H1 (cell line): ENCODE measurements at regions not wholly inside any gene's neighbourhood (a gene's known extent, or its start where the extent isn't known, plus 50 kb on each side); places are given as distances from the start of the nearest gene placed in this dataset.

Source experiments
- CTCF ChIA-PET: fragments of 300-600 bp; sonication (Branson Sonifier 250); formaldehyde crosslinking; loops from one replicate; lab custom pipeline; 2021; ENCODE audit not compliant: partially characterized antibody; lab: Charles Lee
- POLR2A ChIA-PET: fragments of 300-600 bp; sonication (Branson Sonifier 250); formaldehyde crosslinking; loops from one replicate; lab custom pipeline; 2021; ENCODE audit warnings: inconsistent platforms; ENCODE audit not compliant: partially characterized antibody; lab: Charles Lee
- DNase-seq, 2 experiments: peaks; one replicate each; pipeline versions ENCODE4 v3.0.0 to v3.0.0-alpha.2; 2010 to 2022; ENCODE audit warnings: low spot score in 2 of 2, low read depth in 1 of 2, mixed read lengths in 1 of 2
- FAIRE-seq: peaks from 2 replicates; lab custom pipeline; 2011; peaks lifted over from hg19 to GRCh38; lab: Jason Lieb, UNC
- H2AFZ ChIP-seq: 2 replicates; pipeline ENCODE4 v1.8.1; 2012; ENCODE audit warnings: low read length, inconsistent platforms
- H2AK5ac ChIP-seq: 2 replicates; pipeline ENCODE4 v1.6.1; 2013; ENCODE audit warnings: low read depth, low read length
- H2BK120ac ChIP-seq: replicated peaks from 2 replicates; pipeline ENCODE3; 2013; ENCODE audit warnings: low read depth, low read length, inconsistent platforms
- H2BK12ac ChIP-seq: 2 replicates; pipeline ENCODE4 v1.6.1; 2013; ENCODE audit warnings: low read depth, low read length
- H2BK15ac ChIP-seq: 2 replicates; pipeline ENCODE4 v1.6.1; 2013; ENCODE audit warnings: low read length
- H2BK20ac ChIP-seq: 2 replicates; pipeline ENCODE4 v1.6.1; 2013; ENCODE audit warnings: low read length
- H2BK5ac ChIP-seq: 2 replicates; pipeline ENCODE4 v1.6.1; 2013; ENCODE audit warnings: low read depth, low read length
- H3K14ac ChIP-seq: 2 replicates; pipeline ENCODE4 v1.6.1; 2013; ENCODE audit warnings: inconsistent platforms; ENCODE audit not compliant: insufficient read length
- H3K18ac ChIP-seq: 2 replicates; pipeline ENCODE4 v1.6.1; 2013; ENCODE audit warnings: low read length; ENCODE audit errors: extremely low read depth
- H3K23ac ChIP-seq: 2 replicates; pipeline ENCODE4 v1.6.1; 2013; ENCODE audit warnings: inconsistent platforms; ENCODE audit not compliant: insufficient read length
- H3K23me2 ChIP-seq: 2 replicates; pipeline ENCODE4 v1.6.1; 2013; ENCODE audit warnings: low read depth, low read length
- H3K27ac ChIP-seq: 2 replicates; pipeline ENCODE4 v1.6.1; 2011; ENCODE audit warnings: low read depth, low read length, inconsistent platforms
- H3K27me3 ChIP-seq, 4 experiments: replicated peaks in 1 of 4; 1 replicate in 1 of 4; 2 replicates in 3 of 4; pipeline versions ENCODE4 v1.6.1 to v1.8.1; 2011 to 2013; ENCODE audit warnings: low read length in 3 of 4, mild to moderate bottlenecking in 3 of 4, inconsistent platforms in 2 of 4, mixed read lengths in 2 of 4, moderate library complexity in 1 of 4; ENCODE audit not compliant: control insufficient read depth in 3 of 4, insufficient read depth in 3 of 4; ENCODE audit errors: extremely low read depth in 1 of 4
- H3K36me3 ChIP-seq, 4 experiments: 2 replicates each; pipeline versions ENCODE4 v1.6.1 to v1.8.1; 2011 to 2013; ENCODE audit warnings: mild to moderate bottlenecking in 4 of 4, low read length in 3 of 4, moderate library complexity in 2 of 4, control low read depth in 1 of 4, inconsistent platforms in 1 of 4; ENCODE audit not compliant: insufficient read depth in 4 of 4, control insufficient read depth in 2 of 4
- H3K4ac ChIP-seq: replicated peaks from 2 replicates; pipeline ENCODE3; 2013; ENCODE audit warnings: low read length, low read depth, mixed read lengths, inconsistent platforms; ENCODE audit not compliant: insufficient read length
- H3K4me1 ChIP-seq, 4 experiments: replicated peaks in 1 of 4; 1 replicate in 1 of 4; 2 replicates in 3 of 4; pipeline versions ENCODE4 v1.6.1 to v1.8.1; 2011 to 2013; ENCODE audit warnings: low read length in 3 of 4, inconsistent platforms in 2 of 4, mixed read lengths in 1 of 4; ENCODE audit not compliant: insufficient read depth in 4 of 4, control insufficient read depth in 3 of 4
- H3K4me2 ChIP-seq, 2 experiments: 2 replicates each; pipeline versions ENCODE4 v1.6.1 to v1.8.1; 2011 to 2013; ENCODE audit warnings: low read depth in 2 of 2, low read length in 2 of 2, control low read depth in 1 of 2, inconsistent platforms in 1 of 2, mild to moderate bottlenecking in 1 of 2; ENCODE audit not compliant: insufficient read depth in 1 of 2
- H3K4me3 ChIP-seq, 4 experiments: fragments of 200-600, 300-600 bp in 1 of 4; sonication (generic), shearing (Covaris generic), sonication (Bioruptor Twin) in 1 of 4; 2 replicates each; pipeline versions ENCODE4 v1.5.1 to v1.8.1; 2011 to 2016; ENCODE audit warnings: low read length in 4 of 4, low read depth in 3 of 4, control low read depth in 2 of 4, inconsistent platforms in 2 of 4, mild to moderate bottlenecking in 2 of 4, mixed read lengths in 1 of 4, moderate library complexity in 1 of 4; ENCODE audit not compliant: insufficient read depth in 2 of 4; ENCODE audit errors: extremely low read depth in 1 of 4
- H3K56ac ChIP-seq: replicated peaks from 2 replicates; pipeline ENCODE3; 2013; ENCODE audit warnings: low read depth, mild to moderate bottlenecking, mixed read lengths, low read length, inconsistent platforms; ENCODE audit not compliant: insufficient read length
- H3K79me1 ChIP-seq: 2 replicates; pipeline ENCODE4 v1.6.1; 2013; ENCODE audit warnings: low read depth, low read length, control low read depth
- H3K79me2 ChIP-seq, 2 experiments: 2 replicates each; pipeline versions ENCODE4 v1.6.1 to v1.8.1; 2012 to 2013; ENCODE audit warnings: low read length in 2 of 2, mild to moderate bottlenecking in 2 of 2, inconsistent platforms in 1 of 2; ENCODE audit not compliant: insufficient read depth in 2 of 2, control insufficient read depth in 1 of 2
- H3K9ac ChIP-seq, 4 experiments: replicated peaks in 1 of 4; 1 replicate in 1 of 4; 2 replicates in 3 of 4; pipeline versions ENCODE4 v1.6.1 to v1.8.1; 2011 to 2013; ENCODE audit warnings: low read depth in 3 of 4, low read length in 3 of 4, control low read depth in 2 of 4, mild to moderate bottlenecking in 2 of 4, moderate library complexity in 2 of 4, inconsistent platforms in 1 of 4; ENCODE audit errors: extremely low read depth in 1 of 4
- H3K9me3 ChIP-seq, 2 experiments: 2 replicates each; pipeline versions ENCODE4 v1.6.1 to v1.8.1; 2012 to 2013; ENCODE audit warnings: mild to moderate bottlenecking in 2 of 2, moderate library complexity in 2 of 2, control low read depth in 1 of 2, inconsistent platforms in 1 of 2, low read depth in 1 of 2, low read length in 1 of 2, mixed read lengths in 1 of 2; ENCODE audit not compliant: insufficient read depth in 2 of 2
- H4K20me1 ChIP-seq, 2 experiments: replicated peaks in 1 of 2; 2 replicates each; pipeline versions ENCODE3 to v1.8.1; 2011 to 2013; ENCODE audit warnings: inconsistent platforms in 2 of 2, low read length in 2 of 2, mild to moderate bottlenecking in 1 of 2; ENCODE audit not compliant: insufficient read depth in 2 of 2, control insufficient read depth in 1 of 2
- H4K5ac ChIP-seq: 2 replicates; pipeline ENCODE4 v1.6.1; 2013; ENCODE audit warnings: low read length, low read depth, mixed read lengths, inconsistent platforms; ENCODE audit not compliant: insufficient read length
- H4K8ac ChIP-seq: 2 replicates; pipeline ENCODE4 v1.8.0; 2013; ENCODE audit warnings: mild to moderate bottlenecking, moderate library complexity, low read length, inconsistent platforms; ENCODE audit not compliant: insufficient read depth; ENCODE audit errors: extremely low read depth
- H4K91ac ChIP-seq: replicated peaks from 2 replicates; pipeline ENCODE3; 2013; ENCODE audit warnings: low read length, mixed read lengths, inconsistent platforms; ENCODE audit not compliant: insufficient read length
- EZH2 ChIP-seq: fragments of 200-600 bp; sonication (generic); IDR thresholded peaks from 2 replicates; pipeline ENCODE4 v1.7.1; 2012; ENCODE audit warnings: low read depth, mild to moderate bottlenecking, moderate library complexity, low read length, inconsistent platforms; ENCODE audit not compliant: severe bottlenecking
- SUZ12 ChIP-seq: fragments of 200-600 bp; sonication (generic); IDR thresholded peaks from 2 replicates; pipeline ENCODE4 v1.6.1; 2012; ENCODE audit warnings: mild to moderate bottlenecking, inconsistent platforms, low read length, moderate library complexity, mixed read lengths
- TAF1 ChIP-seq: IDR thresholded peaks from 2 replicates; pipeline ENCODE4 v1.6.1; 2011; ENCODE audit warnings: mild to moderate bottlenecking, low read depth, low read length
- WGBS, 2 experiments: shearing (Covaris generic) in 1 of 2; methylation state at CpG; one replicate each; pipeline versions ENCODE4 v1.1.6 to v1.1.7; 2013 to 2015; ENCODE audit warnings: low lambda C conversion rate in 2 of 2, mixed read lengths in 2 of 2, inconsistent platforms in 1 of 2, low coverage in 1 of 2, missing lambda C conversion rate in 1 of 2; ENCODE audit not compliant: insufficient replicate concordance in 2 of 2, insufficient coverage in 1 of 2, insufficient read length in 1 of 2; ENCODE audit errors: extremely low coverage in 1 of 2, missing lambda C conversion rate in 1 of 2; 5-methylcytosine and 5-hydroxymethylcytosine counted together

- H3K4me2 ChIP-seq, result no peak overlapping the region
- H2BK20ac ChIP-seq, result no peak overlapping the region
- H3K18ac ChIP-seq, result no peak overlapping the region
- H3K27me3 ChIP-seq, result no peaks in the 10 kb centered on the region
- no peaks in the 10 kb centered on the region for H3K79me2 ChIP-seq
- no peak overlapping the region for H3K14ac ChIP-seq
- H2AK5ac ChIP-seq, result no peak overlapping the region
- no peak overlapping the region for H2BK12ac ChIP-seq
- 89% methylated on average over 2 of the region's 2 CpGs; no CpG with 5 or more reads in 1 of the 2 experiments for WGBS, 2 experiments
- no peak overlapping the region for H2BK120ac ChIP-seq
- no peaks in the 10 kb centered on the region for H4K20me1 ChIP-seq
- H3K23ac ChIP-seq, result no peak overlapping the region
- H3K36me3 ChIP-seq, result no peaks in the 10 kb centered on the region
- CTCF ChIA-PET, result interaction anchor here (0.9 to 1.1 kb wide), 2 partner anchors 12 to 376 kb away, joined by 3 read pairs; no protein-coding TSS in a partner anchor
- H4K91ac ChIP-seq, result no peak overlapping the region
- H3K27ac ChIP-seq, result no peak overlapping the region
- FAIRE-seq (no peak), DNase-seq (no peak)
- H4K5ac ChIP-seq, result no peak overlapping the region
- no peak overlapping the region for H3K9ac ChIP-seq
- no peak overlapping the region for H2BK5ac ChIP-seq
- H2BK15ac ChIP-seq, result no peak overlapping the region
- no peak overlapping the region for H3K56ac ChIP-seq
- no peaks in the 10 kb centered on the region for H3K79me1 ChIP-seq
- H3K23me2 ChIP-seq, result no peaks in the 10 kb centered on the region
- H4K8ac ChIP-seq, result no peak overlapping the region
- H2AFZ ChIP-seq, result no peak overlapping the region
- no peaks in the 10 kb centered on the region for H3K4me1 ChIP-seq
- H3K4me3 ChIP-seq, result no peak overlapping the region
- no peaks in the 10 kb centered on the region for H3K9me3 ChIP-seq
- POLR2A ChIA-PET, result no interaction called here
- H3K4ac ChIP-seq, result no peak overlapping the region
- TF ChIP-seq SUZ12 (no peak), EZH2 (no peak), TAF1 (no peak)
Observed at GRCh38 chr11:96841792-96842191, 452.0 kb downstream of the JRKL start.
